Umbilical cord (tissue), 1 donor: ENCODE measurements at regions not wholly inside any gene's neighbourhood (a gene's known extent, or its start where the extent isn't known, plus 50 kb on each side); places are given as distances from the start of the nearest gene placed in this dataset.
"Not testable (repeated sequence)": the region's sequence is repeated elsewhere in the genome, so short reads cannot be mapped to it uniquely, and the experiment has no call there.

ENCODE experiments used
- DNase-seq: peaks from one replicate; pipeline ENCODE4 v3.0.0-alpha.2; 2015; ENCODE audit warnings: low spot score

DNA sequence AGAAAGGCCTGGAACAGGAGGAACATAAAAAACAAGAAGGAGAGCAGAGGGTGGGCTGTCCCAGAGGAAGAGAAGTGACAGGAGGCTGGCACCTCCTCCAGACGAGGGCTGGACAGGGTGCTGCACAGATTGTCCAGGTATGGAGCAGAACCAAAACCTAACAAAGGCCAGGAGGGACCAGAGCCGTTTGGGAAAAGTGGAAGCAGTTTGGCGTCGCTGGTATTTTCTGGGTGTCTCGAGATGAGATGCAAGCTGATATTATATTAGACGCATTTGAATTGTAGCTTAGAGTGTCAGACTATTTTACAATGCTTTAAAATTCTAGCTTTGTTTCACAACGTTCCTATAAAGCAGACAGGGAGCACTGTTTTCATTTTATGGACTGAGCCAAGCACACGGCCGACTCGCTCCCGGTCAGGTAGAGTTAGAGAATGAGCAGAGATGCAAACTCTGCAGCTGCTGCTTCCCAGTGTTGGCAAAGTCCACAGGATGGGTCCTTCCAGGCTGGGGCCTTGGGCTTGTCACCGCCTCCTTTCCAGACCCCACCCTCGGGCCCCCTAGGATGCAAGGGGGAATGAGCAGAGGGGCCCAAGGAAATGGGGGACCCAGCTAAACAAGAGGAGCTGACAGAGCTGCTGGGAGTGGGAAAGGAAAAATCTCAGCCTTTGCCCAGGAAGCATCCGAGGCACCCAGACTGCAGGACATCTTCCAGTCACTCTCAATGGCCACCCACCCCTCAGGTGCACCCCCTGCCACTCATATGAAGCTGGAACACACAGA is 60.8 kb upstream of the TMPRSS2 start:
- no peak for DNase-seq

DNA sequence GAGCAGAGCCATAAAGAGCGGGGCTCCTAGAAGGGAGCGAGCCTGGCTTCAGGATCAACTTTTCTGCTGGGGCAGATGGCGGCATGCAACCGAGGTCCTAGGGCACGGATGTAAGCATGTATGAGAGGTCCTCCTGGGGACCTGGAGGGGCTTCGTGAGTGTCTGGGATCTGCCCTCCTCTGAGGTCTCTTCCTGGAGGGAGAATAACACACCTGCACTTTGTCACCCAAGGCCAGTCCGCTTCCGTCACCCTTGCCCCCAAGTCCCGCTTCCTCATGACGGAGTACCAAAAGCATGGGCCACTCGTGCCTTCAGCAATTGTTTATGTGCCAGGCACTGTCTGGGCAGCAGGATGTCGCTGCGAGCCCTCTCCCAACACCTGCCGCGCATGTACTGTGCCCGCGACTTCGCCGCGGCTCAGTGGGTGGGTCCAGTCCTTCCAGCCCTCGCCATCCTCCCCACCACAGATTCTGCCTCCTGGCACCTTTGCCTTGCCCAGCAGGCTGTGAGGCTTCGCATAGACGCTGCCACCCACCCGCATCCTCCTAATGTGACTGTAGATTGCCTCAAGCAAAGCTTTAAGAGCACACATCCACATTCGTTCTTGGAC is 60.0 kb upstream of the TMPRSS2 start:
- no peak for DNase-seq

DNA sequence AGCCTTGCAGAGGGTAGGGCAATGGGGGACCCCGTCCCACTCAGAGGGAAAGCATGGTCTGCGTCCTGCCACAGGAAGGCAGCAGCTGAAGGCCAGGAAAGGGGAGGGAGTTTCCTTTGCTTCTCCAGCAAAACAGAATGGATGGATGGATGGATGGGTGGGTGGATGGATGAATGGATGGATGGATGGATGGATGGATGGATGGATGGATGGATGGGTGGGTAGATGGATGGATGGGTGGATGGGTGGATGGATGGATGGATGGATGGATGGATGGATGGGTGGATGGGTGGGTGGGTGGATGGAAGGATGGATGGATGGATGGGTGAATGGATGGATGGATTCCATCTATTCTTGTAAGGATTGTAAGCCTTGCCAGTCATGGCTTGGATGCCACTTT is 59.3 kb upstream of the TMPRSS2 start:
- not testable (repeated sequence) for DNase-seq

DNA sequence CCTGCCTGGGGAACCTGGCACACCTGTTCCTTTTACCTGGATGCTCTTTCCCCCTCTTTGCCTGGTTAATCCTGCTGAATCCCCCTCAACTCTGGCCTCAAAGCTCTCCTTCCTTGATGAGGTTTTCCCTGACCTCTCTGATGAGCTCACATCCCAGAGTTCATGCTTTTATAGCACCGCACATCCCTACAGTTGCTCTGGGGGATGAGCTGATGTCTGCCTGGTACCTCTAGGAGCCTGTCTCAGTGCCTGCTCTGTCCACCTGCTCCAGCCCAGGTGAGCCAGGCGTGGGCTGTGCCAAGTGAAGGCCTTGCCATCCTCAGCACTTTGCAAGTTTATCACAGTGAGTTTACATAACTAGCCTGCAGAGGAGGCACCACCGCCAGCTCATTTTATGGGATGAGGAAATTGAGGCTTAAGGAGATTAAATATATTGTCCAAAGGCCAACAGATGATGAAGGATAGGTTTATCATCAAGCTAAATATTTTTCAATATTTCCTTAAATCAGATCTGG is 58.6 kb upstream of the TMPRSS2 start:
- no peak for DNase-seq

DNA sequence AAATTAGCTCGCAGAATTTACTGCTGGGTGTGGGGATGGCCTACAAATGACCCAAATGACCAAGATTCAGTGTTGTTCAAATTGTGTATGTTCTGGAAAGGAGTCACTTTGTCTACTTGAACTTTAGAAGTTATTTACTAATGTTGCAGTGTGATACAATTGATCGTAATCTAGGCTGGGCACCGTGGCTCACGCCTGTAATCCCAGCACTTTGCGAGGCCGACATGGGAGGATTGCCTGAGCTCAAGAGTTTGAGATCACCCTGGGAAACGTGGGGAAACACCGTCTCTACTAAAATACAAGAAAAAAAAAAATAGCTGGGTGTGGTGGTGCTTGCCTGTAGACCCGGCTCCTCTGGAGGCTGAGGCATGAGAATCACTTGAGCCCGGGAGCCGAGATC is 57.6 kb upstream of the TMPRSS2 start:
- no peak for DNase-seq

DNA sequence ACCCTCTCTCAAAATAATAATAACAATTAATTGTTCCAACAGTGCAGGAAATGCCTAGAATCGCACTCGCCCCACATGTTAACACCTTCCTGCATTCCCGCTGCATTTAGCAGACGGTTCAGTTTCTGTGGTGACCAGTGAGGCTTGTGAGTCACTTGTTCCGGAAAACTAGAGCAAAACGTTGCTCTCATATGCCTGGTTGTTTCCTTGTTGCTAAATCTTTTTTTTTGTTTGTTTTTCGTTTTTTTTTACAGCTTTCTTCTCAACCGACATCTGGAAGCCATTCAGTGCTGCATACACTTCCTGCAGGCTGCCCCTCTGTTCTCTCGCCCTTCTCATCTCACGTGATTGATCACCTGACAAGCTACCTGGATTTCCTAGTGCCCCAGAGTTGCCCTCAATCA is 56.9 kb upstream of the TMPRSS2 start:
- no peak for DNase-seq

DNA sequence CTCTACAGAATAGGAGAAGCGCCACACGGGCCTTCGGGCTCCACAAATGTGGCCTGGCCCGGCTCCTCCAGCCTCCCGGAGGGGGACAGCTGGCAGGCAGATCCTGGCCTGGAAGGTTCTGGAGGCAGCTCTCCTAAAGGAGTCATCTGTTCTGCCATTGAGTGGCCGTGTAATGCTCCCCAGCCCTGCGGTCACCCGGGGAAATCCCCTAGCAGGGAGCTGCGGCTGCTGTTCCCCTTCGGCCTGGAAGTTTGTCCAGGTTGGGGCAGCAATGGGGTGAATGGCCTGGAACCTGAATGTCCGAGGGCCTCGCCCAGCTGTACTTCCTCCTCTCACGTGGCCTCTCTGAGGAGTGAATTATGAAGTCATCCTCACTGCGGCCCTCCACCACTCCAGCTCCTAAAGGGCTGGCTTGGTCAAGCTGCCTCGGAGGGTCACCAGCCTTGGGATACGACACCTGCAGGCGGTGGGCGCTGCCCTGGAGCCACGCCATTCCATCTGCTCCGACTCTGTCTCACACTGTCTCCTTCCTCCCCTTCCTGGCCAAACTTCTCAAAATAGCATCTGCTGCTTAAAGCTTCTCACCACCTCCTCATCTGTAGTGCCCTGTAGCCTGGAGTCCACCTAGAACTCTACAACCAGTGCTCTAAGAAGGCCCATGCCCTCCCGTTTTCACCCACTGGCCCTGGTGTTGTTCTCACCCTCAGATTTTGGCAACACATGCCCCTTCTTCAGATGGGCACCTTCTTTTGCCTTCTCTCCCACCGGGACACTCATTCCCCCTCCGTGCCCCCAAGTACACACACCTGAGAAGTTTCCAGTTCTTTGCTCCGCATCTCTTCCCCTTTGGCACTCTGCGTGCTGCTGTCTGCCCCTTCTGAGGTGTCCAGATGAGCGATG is 54.4 kb upstream of the TMPRSS2 start:
- DNase-seq, result no peak

DNA sequence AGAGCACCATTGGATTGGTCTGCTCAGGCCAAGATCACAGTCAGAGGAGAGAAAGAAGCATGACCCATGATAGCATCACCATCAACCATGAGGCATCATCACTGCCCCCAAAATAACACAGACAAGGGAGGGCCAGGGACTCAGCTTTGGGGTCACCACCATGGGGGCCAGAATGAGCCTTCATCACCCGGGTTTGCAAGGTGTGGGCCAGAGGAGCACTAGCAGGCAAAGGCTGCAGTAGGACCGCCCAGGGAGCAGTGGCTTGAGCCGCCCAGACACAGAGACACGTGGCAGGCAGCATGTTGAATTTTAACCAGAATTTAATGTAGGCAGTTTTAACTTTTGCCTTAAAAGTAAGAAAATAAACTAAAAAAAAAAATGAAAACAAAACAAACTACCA is 53.7 kb upstream of the TMPRSS2 start:
- no peak for DNase-seq

DNA sequence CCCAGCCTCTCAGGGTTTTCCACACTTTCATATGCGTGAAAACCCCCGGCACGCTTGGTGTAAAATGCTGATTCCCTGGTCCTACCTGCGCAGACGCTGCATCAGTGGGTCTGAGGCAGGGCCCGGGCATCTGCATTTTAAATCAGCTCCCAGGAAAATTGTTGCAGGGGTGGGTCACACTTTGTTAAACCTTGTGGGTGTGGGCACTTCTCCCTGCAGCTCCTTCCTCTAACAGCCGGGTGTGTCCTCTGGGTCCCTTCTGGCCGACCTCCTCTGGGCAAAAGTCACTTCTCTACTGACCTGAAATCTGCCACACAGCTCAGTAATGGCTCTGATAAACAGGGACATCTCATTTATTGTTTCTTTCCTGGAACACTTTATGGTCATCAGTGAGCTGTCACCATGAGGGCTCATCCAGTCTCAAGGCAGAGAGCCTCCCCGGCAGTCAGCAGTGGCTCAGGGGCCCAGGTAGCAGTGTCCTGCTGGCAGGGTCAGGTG is 52.8 kb upstream of the TMPRSS2 start:
- no peak for DNase-seq

DNA sequence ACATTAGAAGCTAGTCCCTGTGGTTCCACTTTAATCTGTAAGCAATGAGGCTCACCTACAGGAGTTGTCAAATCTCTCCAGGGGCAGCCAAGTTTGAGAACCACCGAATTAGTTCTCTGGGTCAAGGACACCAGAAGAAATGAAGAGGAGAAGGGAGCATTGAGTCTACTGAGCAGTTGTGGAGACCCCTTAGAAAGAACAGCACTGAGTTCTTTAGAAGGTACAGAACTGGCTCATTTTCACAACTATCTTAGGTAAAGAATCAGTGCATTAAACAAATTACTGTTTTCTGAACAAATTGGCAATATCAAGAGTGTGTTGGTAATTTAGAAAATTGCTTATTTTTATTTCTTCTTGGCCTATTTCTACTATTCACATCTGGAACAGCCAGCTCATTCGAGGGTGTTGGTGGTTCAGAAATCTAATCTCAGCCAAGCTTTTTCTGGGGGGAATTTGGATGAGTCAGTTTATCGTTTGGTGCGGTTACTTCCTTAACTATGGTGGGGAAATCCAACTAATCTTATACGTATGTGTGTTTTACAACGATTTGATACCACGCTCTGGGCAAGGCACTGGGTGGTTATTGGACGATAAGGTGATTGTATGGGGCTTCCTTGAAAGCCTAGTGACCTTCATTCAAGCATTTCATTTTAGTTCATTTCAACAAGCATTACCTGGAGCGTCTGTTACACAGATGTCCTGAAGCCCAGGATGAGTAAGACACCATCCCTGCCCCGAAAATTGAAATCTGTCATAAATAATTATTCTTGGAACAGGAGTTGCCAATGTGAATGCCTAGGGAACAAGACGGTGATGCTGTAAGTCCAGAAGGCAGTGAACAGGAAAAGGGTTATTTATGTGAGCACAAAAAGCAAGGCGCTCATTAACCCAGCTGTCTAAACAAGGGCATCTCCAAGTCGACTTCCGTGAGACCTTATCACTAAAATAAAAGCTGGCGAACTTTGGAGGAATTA is 52.0 kb upstream of the TMPRSS2 start:
- DNase-seq, result no peak

DNA sequence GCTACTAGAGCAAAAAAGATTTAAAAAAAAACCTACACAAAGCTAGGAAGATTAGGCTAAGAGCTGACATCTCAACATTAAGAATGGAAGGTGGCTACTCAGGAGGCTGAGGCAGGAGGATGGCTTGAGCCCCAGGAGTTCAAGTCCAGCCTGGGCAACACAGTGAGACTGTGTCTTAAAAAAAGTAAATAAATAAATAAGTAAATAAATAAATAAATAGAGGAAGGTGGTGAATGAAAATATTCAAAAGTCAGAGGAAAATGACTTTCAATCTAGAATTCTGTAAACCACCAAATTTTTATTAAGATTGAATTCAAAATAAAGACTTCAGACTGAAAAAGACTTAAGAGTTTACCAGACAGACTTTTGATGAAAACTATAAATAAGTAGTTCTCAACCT is 50.9 kb upstream of the TMPRSS2 start:
- DNase-seq, result no peak

DNA sequence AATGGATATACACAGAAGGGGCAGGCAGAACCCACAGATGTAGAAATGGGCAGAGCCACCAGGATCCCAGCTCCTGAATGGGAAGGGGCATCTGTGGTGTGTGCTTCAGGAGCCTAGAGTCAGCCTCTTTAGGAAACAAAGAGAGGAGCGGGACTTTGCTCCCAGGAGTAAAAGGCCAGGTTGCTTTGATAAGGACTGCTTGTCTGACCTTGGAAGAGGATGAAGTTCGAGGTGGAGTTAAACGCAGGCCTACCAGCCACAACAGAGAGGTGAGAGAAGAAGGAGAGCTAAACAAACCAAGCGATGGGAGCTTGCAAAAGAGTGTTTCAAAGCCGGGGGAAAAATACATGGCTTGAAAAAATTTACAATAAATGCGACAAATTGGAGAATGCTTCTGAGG is 49.9 kb upstream of the TMPRSS2 start:
- DNase-seq, result no peak
